ENCODE measurements at regions not wholly inside any gene's neighbourhood (a gene's known extent, or its start where the extent isn't known, plus 50 kb on each side); places are given as distances from the start of the nearest gene placed in this dataset.
A peak's percentile ranks its signal among the peaks of the same experiment; 100 is the strongest.

DNA sequence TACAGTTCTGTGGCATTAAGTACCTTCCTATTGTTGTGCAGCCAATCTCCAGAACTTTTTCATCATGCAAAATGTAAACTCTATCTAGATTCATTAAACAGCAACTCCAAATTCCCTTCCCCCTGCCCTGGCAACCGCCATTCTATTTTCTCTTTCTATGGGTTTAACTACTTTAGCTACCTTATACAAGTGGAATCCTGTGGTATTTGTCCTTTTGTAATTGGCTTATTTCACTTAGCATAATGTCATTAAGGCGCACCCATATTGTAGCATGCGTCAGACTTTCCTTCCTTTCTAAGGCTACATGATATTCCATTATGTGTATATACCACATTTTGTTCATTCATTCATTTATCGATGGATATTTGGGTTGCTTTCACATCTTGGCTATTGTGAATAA lies 142.4 kb downstream of the CAAP1 start:
- H3K27me3 Mint-ChIP-seq (ENCODE audit: low read depth), result peaks cover 8% of the 10 kb centered on the region
- no peaks in the 10 kb centered on the region for H3K4me1 Mint-ChIP-seq (ENCODE audit: low read depth)
- H3K36me3 Mint-ChIP-seq (ENCODE audit: low read depth), result no peaks in the 10 kb centered on the region
- H3K4me3 Mint-ChIP-seq (ENCODE audit: unreplicated experiment), result no peak overlapping the region
- DNase-seq (ENCODE audit: low spot score), result no peak
- H3K27ac Mint-ChIP-seq (ENCODE audit: unreplicated experiment), result no peak overlapping the region
- TF ChIP-seq, protein P1, sequence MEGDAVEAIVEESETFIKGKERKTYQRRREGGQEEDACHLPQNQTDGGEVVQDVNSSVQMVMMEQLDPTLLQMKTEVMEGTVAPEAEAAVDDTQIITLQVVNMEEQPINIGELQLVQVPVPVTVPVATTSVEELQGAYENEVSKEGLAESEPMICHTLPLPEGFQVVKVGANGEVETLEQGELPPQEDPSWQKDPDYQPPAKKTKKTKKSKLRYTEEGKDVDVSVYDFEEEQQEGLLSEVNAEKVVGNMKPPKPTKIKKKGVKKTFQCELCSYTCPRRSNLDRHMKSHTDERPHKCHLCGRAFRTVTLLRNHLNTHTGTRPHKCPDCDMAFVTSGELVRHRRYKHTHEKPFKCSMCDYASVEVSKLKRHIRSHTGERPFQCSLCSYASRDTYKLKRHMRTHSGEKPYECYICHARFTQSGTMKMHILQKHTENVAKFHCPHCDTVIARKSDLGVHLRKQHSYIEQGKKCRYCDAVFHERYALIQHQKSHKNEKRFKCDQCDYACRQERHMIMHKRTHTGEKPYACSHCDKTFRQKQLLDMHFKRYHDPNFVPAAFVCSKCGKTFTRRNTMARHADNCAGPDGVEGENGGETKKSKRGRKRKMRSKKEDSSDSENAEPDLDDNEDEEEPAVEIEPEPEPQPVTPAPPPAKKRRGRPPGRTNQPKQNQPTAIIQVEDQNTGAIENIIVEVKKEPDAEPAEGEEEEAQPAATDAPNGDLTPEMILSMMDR (IDR thresholded peaks at IDR 0.05), result no peak
- no peaks in the 10 kb centered on the region for H3K9me3 Mint-ChIP-seq (ENCODE audit: low read depth)

DNA sequence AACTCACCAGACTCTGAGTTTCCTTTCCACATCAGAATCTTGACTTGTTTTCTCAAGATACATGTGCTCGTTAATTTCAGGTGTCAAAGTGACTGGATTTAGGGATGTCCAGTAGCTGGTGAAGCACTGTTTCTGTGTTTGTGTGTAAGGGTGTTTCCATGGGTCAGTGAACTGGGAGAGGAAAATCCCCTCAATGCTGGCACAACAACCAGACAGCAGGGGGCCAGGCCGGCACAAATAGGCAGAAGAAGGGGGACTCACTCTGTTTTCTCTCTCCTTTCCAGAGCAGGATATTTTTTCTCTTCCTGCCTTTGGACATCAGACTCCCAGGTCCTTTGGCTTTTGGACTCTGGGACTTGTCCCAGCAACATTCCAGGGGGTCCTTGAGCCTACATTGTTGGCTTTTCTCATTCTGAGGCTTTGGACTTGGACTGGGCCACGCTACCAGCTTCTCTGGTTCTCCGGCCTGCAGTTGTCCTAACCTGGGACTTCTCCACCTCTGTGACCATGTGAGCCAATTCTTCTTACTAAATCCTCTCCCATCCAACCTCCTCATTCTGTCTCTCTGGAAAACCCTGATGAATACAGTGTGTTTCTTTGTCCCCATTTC lies 144.0 kb downstream of the CAAP1 start:
- Mint-ChIP-seq H3K4me1 (ENCODE audit: low read depth) (no peaks in the 10 kb centered on the region), H3K27me3 (ENCODE audit: low read depth) (peaks cover 10% of the 10 kb centered on the region), H3K9me3 (ENCODE audit: low read depth) (no peaks in the 10 kb centered on the region), H3K36me3 (ENCODE audit: low read depth) (no peaks in the 10 kb centered on the region), H3K27ac (ENCODE audit: unreplicated experiment) (no peak overlapping the region), H3K4me3 (ENCODE audit: unreplicated experiment) (no peak overlapping the region)
- DNase-seq (ENCODE audit: low spot score), result no peak
- TF ChIP-seq, protein P1 (IDR thresholded peaks at IDR 0.05), result peak; percentile 9

DNA sequence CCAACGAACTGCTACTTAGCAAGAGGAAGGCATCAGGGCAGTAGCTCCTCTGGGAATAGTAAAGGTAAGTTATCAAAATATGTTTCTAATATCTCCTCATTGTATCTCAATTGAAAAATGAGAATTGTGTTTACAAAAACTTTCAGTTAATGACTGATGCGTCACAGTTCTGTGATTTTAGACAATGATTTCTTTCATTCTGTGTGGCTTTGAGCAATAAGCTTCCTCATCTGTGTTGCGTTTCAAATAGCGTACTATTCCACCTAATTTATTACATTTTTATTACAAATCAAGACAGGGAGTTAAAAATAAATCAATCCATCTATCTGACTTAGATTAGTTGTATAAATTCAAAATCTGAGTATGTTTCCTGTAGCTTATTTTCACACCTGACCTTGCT lies 145.0 kb downstream of the CAAP1 start:
- Mint-ChIP-seq H3K27ac (ENCODE audit: unreplicated experiment) (no peak overlapping the region), H3K4me3 (ENCODE audit: unreplicated experiment) (no peak overlapping the region), H3K4me1 (ENCODE audit: low read depth) (no peaks in the 10 kb centered on the region), H3K9me3 (ENCODE audit: low read depth) (no peaks in the 10 kb centered on the region), H3K36me3 (ENCODE audit: low read depth) (no peaks in the 10 kb centered on the region), H3K27me3 (ENCODE audit: low read depth) (peaks cover 16% of the 10 kb centered on the region)
- DNase-seq (ENCODE audit: low spot score), result no peak
- TF ChIP-seq, protein P1 (IDR thresholded peaks at IDR 0.05), result no peak

DNA sequence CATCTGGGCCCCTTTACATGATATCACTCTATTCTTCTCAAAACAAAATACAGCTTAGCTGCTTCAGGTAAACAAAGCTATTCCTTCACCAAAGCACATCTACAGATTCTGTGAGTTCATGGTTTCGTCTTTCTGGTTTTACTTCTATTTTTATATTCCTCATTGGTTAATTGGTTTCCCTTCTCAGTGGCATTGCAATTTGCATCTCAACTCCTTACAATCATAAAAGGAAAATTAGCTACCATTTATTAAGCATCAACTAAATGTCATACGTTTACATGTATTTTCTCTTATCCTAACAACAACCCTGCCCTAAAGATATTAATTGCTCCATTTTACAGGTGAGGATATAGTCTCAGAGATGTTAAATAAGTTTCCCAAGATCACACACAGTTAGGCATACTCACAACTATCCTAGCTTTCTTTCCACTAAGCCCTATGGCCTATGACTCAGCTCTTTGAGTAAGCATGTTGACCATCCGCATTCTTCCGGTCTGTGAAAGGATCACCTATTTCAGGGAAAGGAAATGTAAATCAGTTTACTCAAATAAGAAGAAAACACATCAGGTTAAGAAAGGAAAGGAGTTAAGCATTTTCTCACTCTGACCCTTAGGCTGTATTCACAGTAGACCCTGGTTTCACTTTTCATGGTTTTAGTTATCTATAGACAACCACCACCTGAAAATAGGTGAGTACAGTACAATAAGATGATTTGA lies 146.1 kb downstream of the CAAP1 start:
- Mint-ChIP-seq H3K9me3 (ENCODE audit: low read depth) (no peaks in the 10 kb centered on the region), H3K36me3 (ENCODE audit: low read depth) (no peaks in the 10 kb centered on the region), H3K4me1 (ENCODE audit: low read depth) (no peaks in the 10 kb centered on the region), H3K27me3 (ENCODE audit: low read depth) (peaks cover 21% of the 10 kb centered on the region), H3K27ac (ENCODE audit: unreplicated experiment) (no peak overlapping the region), H3K4me3 (ENCODE audit: unreplicated experiment) (no peak overlapping the region)
- no peak for DNase-seq (ENCODE audit: low spot score)
- TF ChIP-seq, protein P1 (IDR thresholded peaks at IDR 0.05), result no peak

DNA sequence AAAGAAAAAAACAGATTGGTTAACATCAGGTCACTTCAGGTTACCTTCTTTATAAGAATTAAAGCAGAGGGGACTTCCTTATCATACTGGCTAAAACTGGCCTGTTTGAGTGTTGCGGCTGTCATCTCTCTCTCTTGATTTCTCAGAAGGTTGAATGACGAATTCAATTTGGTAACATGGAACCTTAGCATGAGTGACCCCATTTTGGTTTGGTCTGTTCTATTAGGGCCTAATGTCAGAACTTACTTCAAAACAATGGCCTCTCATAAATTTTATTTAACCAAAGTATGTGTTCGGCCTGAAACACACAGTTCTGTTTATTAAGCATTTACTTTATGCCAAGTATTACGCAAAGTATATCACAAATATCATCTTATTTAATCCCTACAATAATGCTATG lies 147.5 kb downstream of the CAAP1 start:
- TF ChIP-seq, protein P1 (IDR thresholded peaks at IDR 0.05), result no peak

More for the DNA sequence above, 147.5 kb downstream of the CAAP1 start:
- Mint-ChIP-seq H3K27me3 (ENCODE audit: low read depth) (peaks cover 23% of the 10 kb centered on the region), H3K27ac (ENCODE audit: unreplicated experiment) (no peak overlapping the region), H3K4me3 (ENCODE audit: unreplicated experiment) (no peak overlapping the region), H3K4me1 (ENCODE audit: low read depth) (no peaks in the 10 kb centered on the region), H3K9me3 (ENCODE audit: low read depth) (peaks cover 3% of the 10 kb centered on the region), H3K36me3 (ENCODE audit: low read depth) (no peaks in the 10 kb centered on the region)
- no peak for DNase-seq (ENCODE audit: low spot score)
